ENCODE measurements at regions not wholly inside any gene's neighbourhood (a gene's known extent, or its start where the extent isn't known, plus 50 kb on each side); places are given as distances from the start of the nearest gene placed in this dataset.

DNA sequence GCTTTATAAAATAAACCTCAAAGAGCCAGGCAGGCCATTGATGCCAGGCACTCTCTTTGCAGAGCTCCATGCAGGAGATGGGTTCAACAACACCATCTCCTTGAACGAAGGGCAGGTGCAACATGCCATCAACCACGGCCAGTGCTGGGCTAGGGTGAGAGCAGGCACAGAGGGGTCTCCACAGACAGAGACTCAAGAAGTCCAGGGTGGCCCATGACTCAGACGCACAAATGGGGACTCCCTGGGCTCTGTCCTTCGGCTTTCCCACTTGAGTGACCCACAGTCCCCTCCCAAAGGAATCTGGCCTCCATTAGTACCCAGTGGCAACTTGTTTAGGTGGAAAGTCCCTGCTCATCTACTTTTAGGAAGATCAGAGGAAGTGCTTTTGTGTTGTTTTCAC, 124.4 kb upstream of the PZP start (continued):
- TF ChIP-seq, protein P1, sequence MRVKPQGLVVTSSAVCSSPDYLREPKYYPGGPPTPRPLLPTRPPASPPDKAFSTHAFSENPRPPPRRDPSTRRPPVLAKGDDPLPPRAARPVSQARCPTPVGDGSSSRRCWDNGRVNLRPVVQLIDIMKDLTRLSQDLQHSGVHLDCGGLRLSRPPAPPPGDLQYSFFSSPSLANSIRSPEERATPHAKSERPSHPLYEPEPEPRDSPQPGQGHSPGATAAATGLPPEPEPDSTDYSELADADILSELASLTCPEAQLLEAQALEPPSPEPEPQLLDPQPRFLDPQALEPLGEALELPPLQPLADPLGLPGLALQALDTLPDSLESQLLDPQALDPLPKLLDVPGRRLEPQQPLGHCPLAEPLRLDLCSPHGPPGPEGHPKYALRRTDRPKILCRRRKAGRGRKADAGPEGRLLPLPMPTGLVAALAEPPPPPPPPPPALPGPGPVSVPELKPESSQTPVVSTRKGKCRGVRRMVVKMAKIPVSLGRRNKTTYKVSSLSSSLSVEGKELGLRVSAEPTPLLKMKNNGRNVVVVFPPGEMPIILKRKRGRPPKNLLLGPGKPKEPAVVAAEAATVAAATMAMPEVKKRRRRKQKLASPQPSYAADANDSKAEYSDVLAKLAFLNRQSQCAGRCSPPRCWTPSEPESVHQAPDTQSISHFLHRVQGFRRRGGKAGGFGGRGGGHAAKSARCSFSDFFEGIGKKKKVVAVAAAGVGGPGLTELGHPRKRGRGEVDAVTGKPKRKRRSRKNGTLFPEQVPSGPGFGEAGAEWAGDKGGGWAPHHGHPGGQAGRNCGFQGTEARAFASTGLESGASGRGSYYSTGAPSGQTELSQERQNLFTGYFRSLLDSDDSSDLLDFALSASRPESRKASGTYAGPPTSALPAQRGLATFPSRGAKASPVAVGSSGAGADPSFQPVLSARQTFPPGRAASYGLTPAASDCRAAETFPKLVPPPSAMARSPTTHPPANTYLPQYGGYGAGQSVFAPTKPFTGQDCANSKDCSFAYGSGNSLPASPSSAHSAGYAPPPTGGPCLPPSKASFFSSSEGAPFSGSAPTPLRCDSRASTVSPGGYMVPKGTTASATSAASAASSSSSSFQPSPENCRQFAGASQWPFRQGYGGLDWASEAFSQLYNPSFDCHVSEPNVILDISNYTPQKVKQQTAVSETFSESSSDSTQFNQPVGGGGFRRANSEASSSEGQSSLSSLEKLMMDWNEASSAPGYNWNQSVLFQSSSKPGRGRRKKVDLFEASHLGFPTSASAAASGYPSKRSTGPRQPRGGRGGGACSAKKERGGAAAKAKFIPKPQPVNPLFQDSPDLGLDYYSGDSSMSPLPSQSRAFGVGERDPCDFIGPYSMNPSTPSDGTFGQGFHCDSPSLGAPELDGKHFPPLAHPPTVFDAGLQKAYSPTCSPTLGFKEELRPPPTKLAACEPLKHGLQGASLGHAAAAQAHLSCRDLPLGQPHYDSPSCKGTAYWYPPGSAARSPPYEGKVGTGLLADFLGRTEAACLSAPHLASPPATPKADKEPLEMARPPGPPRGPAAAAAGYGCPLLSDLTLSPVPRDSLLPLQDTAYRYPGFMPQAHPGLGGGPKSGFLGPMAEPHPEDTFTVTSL (CRISPR knock-in tag; IDR thresholded peaks at IDR 0.05; ENCODE audit: borderline replicate concordance), result no peak
- TF ChIP-seq, protein P2, sequence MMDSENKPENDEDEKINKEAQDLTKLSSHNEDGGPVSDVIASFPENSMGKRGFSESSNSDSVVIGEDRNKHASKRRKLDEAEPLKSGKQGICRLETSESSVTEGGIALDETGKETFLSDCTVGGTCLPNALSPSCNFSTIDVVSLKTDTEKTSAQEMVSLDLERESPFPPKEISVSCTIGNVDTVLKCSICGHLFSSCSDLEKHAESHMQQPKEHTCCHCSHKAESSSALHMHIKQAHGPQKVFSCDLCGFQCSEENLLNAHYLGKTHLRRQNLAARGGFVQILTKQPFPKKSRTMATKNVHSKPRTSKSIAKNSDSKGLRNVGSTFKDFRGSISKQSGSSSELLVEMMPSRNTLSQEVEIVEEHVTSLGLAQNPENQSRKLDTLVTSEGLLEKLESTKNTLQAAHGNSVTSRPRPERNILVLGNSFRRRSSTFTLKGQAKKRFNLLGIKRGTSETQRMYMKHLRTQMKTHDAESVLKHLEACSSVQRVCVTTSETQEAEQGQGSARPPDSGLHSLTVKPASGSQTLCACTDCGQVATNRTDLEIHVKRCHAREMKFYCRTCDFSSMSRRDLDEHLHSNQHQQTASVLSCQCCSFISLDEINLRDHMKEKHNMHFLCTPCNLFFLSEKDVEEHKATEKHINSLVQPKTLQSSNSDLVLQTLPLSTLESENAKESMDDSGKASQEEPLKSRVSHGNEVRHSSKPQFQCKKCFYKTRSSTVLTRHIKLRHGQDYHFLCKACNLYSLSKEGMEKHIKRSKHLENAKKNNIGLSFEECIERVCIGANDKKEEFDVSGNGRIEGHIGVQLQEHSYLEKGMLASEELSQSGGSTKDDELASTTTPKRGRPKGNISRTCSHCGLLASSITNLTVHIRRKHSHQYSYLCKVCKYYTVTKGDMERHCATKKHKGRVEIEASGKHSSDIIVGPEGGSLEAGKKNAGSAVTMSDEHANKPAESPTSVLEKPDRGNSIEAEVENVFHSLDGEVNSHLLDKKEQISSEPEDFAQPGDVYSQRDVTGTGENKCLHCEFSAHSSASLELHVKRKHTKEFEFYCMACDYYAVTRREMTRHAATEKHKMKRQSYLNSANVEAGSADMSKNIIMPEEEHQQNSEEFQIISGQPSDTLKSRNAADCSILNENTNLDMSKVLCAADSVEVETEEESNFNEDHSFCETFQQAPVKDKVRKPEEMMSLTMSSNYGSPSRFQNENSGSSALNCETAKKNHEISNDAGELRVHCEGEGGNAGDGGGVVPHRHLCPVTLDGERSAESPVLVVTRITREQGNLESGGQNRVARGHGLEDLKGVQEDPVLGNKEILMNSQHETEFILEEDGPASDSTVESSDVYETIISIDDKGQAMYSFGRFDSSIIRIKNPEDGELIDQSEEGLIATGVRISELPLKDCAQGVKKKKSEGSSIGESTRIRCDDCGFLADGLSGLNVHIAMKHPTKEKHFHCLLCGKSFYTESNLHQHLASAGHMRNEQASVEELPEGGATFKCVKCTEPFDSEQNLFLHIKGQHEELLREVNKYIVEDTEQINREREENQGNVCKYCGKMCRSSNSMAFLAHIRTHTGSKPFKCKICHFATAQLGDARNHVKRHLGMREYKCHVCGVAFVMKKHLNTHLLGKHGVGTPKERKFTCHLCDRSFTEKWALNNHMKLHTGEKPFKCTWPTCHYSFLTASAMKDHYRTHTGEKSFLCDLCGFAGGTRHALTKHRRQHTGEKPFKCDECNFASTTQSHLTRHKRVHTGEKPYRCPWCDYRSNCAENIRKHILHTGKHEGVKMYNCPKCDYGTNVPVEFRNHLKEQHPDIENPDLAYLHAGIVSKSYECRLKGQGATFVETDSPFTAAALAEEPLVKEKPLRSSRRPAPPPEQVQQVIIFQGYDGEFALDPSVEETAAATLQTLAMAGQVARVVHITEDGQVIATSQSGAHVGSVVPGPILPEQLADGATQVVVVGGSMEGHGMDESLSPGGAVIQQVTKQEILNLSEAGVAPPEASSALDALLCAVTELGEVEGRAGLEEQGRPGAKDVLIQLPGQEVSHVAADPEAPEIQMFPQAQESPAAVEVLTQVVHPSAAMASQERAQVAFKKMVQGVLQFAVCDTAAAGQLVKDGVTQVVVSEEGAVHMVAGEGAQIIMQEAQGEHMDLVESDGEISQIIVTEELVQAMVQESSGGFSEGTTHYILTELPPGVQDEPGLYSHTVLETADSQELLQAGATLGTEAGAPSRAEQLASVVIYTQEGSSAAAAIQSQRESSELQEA (CRISPR knock-in tag; IDR thresholded peaks at IDR 0.05; ENCODE audit: not compliant biosample characterization), result no peak
- TF ChIP-seq EED (CRISPR knock-in tag; IDR thresholded peaks at IDR 0.05) (no peak), ZBTB42 (CRISPR knock-in tag; IDR thresholded peaks at IDR 0.05) (no peak), ZNF556 (CRISPR knock-in tag; IDR thresholded peaks at IDR 0.05; ENCODE audit: borderline replicate concordance) (no peak), ZNF260 (CRISPR knock-in tag; IDR thresholded peaks at IDR 0.05; ENCODE audit: borderline replicate concordance, low read depth) (no peak), MTA3 (CRISPR knock-in tag; IDR thresholded peaks at IDR 0.05) (no peak)
